HG03521 (cell line): ENCODE measurements at regions not wholly inside any gene's neighbourhood (a gene's known extent, or its start where the extent isn't known, plus 50 kb on each side); places are given as distances from the start of the nearest gene placed in this dataset.

ENCODE experiments used
- ATAC-seq: cut with Tn5 transposase; IDR thresholded peaks from one replicate; pipeline ENCODE4 v1.9.1; 2021; ENCODE audit warnings: mild to moderate bottlenecking, moderate library complexity; ENCODE audit not compliant: unreplicated experiment

GRCh38 chr17:63329876-63330275 is 116.2 kb downstream of the CYB561 start:
- ATAC-seq, result no peak

GRCh38 chr17:63331301-63332061 is 114.6 kb downstream of the CYB561 start:
- no peak for ATAC-seq

- no peak for ATAC-seq
Observed at GRCh38 chr17:63332286-63332685, 113.8 kb downstream of the CYB561 start.

GRCh38 chr17:63333869-63334268 is 112.2 kb downstream of the CYB561 start:
- no peak for ATAC-seq

GRCh38 chr17:63335831-63336230 is 110.3 kb downstream of the CYB561 start:
- ATAC-seq, result no peak

- ATAC-seq, result no peak
Observed at GRCh38 chr17:63337579-63337978, 108.5 kb downstream of the CYB561 start.

GRCh38 chr17:63338272-63338671 is 107.8 kb downstream of the CYB561 start:
- no peak for ATAC-seq

DNA sequence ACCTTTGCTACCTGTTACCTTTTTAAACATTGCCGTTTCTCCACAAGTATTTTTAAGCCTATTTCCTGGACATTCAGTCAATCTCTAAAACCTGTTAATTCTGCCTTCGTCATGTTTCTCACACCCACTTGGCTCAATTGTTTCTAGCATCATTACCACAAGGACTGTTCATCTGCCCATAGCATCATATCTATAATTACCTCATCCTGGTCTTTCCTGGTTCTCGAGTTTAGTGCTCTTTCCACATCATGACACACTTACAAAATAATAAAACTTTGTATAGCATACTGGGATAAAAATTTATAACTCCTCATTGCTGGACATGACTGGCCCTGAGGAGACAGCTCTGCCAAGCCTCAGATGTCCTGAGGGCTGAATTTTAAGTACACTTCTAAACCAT is 104.8 kb downstream of the CYB561 start:
- ATAC-seq, result no peak

- no peak for ATAC-seq
Observed at GRCh38 chr17:63344383-63344782, 101.7 kb downstream of the CYB561 start.

DNA sequence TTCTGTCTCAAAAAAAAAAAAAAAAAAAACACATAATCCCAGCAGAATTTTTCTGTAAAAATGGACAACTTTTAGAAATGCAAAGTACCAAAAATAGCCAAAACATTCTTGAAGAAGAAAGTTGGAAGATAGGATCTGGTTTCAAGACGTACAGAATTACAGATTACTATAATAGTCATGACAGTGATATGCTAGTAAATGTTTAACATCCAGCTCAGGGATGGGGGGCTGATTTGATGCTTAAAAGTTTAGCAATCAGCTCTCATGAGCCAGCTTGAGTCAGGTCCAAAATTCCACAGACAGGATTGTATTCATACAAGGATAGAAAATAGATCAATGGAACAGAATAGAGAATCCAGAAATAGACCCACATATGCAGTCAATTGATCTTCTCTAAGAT is 100.5 kb downstream of the CYB561 start:
- ATAC-seq, result no peak

DNA sequence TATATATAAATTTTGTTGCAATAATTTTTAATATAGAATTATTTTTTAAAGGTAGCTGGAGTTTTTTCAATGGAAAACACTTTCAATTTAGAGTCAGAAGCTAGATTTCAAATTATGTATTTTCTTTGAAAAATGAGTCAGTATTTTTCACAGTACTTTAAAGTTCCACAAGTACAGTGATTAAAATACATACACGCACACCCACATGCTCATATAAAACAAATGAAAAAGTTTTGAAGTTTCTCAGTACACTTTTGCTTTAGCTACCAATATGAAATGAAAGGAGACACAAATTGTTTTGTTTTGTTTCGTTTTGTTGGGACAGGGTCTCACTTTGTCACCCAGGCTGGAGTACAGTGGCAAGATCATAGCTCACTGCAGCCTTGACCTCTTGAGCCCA is 98.6 kb downstream of the CYB561 start:
- no peak for ATAC-seq

GRCh38 chr17:63349478-63350000 is 96.6 kb downstream of the CYB561 start:
- ATAC-seq, result no peak

DNA sequence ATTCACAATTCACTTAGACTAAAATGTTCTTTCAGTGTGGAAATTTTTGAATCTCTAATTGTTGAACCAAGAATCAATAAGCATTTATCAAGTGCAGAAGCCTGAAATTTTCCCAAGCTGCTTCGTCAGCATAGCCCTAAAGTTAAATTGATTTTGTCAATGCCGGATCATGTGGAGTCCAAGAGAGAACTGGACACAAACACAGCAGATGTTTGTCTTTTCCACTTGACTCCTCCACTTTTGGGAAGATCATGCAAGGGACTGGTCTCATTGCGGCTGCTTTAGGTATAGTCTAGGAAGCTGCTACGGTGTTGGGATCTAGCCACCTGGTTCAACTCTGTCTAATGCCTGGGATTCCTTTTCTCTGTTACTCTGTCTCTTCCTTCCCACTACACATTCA is 95.7 kb downstream of the CYB561 start:
- ATAC-seq, result no peak

DNA sequence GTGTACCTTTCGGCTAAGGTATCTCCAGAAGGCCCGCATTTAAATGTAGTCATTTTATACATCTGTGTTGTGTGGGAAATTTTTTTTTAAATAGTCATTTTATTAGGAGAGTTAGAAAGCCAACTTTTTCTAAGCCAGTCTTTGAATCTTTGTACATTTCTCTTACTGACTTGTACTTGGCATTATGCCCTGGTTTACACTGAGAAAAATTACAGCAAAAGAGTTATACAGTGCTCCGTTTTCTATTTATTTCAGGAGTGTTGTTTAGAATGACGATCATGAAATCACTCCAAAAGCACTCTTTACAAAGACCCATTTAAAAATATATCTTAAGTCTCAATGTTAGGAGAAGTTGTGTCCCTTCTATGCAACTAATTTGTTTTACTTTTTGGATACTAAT is 91.8 kb downstream of the CYB561 start:
- no peak for ATAC-seq

- no peak for ATAC-seq
Observed at GRCh38 chr17:63356337-63356757, 89.8 kb downstream of the CYB561 start.

DNA sequence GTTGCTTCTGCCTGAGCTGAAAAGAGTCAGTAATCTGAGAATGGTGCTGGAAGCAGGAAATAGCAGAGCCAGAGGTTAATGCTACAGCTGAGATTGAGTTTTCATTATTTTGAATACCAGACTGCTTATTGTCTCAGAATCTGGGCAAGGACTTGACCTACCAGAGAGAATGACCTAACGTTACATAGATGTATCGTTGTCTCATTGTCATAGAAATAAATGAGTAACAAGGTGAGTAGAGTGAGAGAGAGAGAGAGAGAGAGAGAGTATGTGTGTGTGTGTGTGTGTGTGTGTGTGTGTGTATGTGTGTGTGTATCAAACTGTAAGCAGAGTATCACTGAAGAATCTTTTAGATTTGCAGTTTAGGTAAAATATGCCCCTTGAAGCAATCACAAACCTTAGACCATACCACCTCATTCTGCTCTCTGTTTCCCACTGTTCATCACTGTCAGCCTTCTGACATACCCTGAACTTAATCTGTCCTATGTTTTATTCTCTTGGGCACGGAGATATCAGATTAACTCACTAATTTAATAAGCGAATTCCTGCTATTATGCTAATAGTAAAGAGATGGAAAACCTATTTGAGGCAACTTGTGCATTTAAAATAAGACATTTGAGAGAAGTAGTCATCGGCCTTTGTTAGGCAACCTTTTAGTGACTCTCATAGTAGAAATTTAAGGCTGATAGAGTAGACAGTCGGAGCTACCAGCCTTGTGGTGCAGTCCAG is 87.8 kb downstream of the CYB561 start:
- no peak for ATAC-seq

DNA sequence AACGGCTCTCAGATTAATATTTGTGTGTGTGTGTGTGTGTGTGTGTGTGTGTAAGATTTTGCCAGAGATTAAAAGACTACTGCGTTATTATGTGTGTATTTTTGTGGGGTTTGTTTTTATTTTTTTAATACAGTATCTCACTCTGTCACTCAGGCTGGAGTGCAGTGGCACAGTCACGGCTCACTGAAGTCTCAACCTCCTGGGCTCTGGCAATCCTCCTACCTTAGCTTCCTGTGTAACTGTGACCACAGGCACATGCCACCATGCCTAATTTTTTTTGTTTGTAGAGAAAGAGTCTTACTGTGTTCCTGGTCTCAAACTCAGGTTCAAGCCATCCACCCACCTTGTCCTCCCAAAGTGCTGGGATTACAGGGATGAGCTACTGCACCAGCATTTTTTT is 87.2 kb downstream of the CYB561 start:
- no peak for ATAC-seq

DNA sequence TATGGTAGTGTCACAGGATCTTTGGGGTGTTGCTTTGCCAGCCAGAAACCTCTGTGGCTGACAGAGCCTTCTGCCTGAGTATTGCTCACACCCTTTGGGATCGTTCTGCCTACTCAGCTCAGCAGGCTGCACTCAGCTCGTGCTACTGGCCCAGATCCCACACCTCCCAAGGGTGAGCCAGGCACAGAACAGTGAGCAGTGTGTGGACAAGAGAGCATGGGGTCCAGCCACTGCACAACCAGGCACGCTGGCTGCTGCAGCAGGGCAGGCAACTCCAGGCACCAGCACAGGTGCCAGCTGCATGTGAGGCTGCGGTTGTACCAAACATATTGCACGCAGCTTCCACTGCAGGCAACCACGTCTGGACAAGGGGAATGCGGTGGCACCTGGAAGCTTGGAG is 84.9 kb downstream of the CYB561 start:
- ATAC-seq, result no peak

DNA sequence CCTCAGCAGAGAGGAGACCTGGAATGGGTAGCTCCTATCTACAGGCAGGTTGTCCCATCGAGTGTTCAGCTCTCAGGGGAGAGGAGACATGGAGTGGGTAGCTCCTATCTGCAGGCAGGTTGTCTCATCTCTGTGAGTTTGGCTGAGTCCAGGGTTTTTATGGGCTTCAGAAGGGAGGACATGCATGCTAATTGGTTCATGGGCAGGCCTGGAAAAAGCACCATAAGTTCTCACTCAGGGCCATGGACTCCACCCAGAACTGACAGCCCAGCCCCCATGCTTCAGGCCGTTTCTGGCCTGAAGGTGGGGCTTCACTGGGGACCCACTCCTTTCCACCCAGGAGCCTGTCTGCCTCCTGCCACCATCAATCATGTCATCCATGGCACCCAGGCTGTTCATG is 84.0 kb downstream of the CYB561 start:
- ATAC-seq, result no peak

- ATAC-seq, result no peak
Observed at GRCh38 chr17:63364387-63364786, 81.7 kb downstream of the CYB561 start.

GRCh38 chr17:63364944-63365343 is 81.2 kb downstream of the CYB561 start:
- no peak for ATAC-seq
